ENCODE measurements at regions not wholly inside any gene's neighbourhood (a gene's known extent, or its start where the extent isn't known, plus 50 kb on each side); places are given as distances from the start of the nearest gene placed in this dataset.

DNA sequence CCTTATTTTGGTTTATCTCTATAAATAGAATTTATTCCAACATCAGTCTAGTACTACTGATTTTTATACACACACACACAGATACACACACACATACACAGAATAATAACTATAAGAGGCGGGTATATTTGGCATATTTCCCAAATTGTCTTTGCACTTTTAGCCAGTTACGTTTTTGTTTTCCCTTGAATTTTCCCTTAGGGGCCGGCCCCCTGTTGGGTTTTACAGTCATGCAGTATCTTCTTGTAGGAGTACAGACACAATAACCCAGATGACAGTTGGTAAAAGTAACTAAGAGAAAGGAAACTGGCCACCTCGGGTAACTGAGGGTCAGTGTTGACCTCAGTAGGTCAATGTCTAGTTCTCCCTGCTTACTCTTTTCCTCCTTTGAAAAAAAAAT, 50.9 kb downstream of the DISP1 start:
- TF ChIP-seq, protein P1, sequence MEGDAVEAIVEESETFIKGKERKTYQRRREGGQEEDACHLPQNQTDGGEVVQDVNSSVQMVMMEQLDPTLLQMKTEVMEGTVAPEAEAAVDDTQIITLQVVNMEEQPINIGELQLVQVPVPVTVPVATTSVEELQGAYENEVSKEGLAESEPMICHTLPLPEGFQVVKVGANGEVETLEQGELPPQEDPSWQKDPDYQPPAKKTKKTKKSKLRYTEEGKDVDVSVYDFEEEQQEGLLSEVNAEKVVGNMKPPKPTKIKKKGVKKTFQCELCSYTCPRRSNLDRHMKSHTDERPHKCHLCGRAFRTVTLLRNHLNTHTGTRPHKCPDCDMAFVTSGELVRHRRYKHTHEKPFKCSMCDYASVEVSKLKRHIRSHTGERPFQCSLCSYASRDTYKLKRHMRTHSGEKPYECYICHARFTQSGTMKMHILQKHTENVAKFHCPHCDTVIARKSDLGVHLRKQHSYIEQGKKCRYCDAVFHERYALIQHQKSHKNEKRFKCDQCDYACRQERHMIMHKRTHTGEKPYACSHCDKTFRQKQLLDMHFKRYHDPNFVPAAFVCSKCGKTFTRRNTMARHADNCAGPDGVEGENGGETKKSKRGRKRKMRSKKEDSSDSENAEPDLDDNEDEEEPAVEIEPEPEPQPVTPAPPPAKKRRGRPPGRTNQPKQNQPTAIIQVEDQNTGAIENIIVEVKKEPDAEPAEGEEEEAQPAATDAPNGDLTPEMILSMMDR (IDR thresholded peaks at IDR 0.05; ENCODE audit: low read depth, low read length): no peak
- TF ChIP-seq POLR2A (IDR thresholded peaks at IDR 0.05; ENCODE audit: extremely low read depth, insufficient read length) (no peak), MYC (IDR thresholded peaks at IDR 0.05; ENCODE audit: low read depth, low read length) (no peak)

All from NB4 (cell line).